COLO668 (cell line): ENCODE measurements at regions not wholly inside any gene's neighbourhood (a gene's known extent, or its start where the extent isn't known, plus 50 kb on each side); places are given as distances from the start of the nearest gene placed in this dataset.

Experiments
- DNase-seq: peaks from one replicate; lab custom pipeline; 2025; ENCODE audit not compliant: unreplicated experiment; lab: John Stamatoyannopoulos, UW

GRCh38 chrX:45894864-45895645 lies 650.2 kb downstream of the ZNF674 start:
- DNase-seq = no peak

- no peak for DNase-seq
Measured at GRCh38 chrX:45889471-45889870, 655.8 kb downstream of the ZNF674 start.

- no peak for DNase-seq
Measured at GRCh38 chrX:45888518-45888917, 656.7 kb downstream of the ZNF674 start.

GRCh38 chrX:45885931-45886330 lies 659.3 kb downstream of the ZNF674 start:
- DNase-seq = no peak

- DNase-seq = no peak
Measured at GRCh38 chrX:45879512-45879911, 665.7 kb downstream of the ZNF674 start.

GRCh38 chrX:45876206-45876605 lies 669.0 kb downstream of the ZNF674 start:
- no peak for DNase-seq

GRCh38 chrX:45873781-45874180 lies 671.4 kb downstream of the ZNF674 start:
- no peak for DNase-seq

- DNase-seq = no peak
Measured at GRCh38 chrX:45872480-45872879, 671.8 kb upstream of the DIPK2B start.

- no peak for DNase-seq
Measured at GRCh38 chrX:45868425-45868824, 667.7 kb upstream of the DIPK2B start.

- no peak for DNase-seq
Measured at GRCh38 chrX:45862801-45863200, 662.1 kb upstream of the DIPK2B start.

GRCh38 chrX:45860450-45860849 lies 659.8 kb upstream of the DIPK2B start:
- DNase-seq = no peak

GRCh38 chrX:45859407-45859806 lies 658.7 kb upstream of the DIPK2B start:
- no peak for DNase-seq

- DNase-seq = no peak
Measured at GRCh38 chrX:45852884-45853283, 652.2 kb upstream of the DIPK2B start.

- peak; percentile 2 for DNase-seq
Measured at GRCh38 chrX:45851434-45851991, 650.8 kb upstream of the DIPK2B start.

- DNase-seq = peak; percentile 1
Measured at GRCh38 chrX:45850775-45851433, 650.2 kb upstream of the DIPK2B start.

GRCh38 chrX:45850197-45850774 lies 649.6 kb upstream of the DIPK2B start:
- no peak for DNase-seq

- peak; percentile 0 for DNase-seq
Measured at GRCh38 chrX:45849261-45849862, 648.7 kb upstream of the DIPK2B start.

- no peak for DNase-seq
Measured at GRCh38 chrX:45847961-45848360, 647.3 kb upstream of the DIPK2B start.

GRCh38 chrX:45846328-45846727 lies 645.7 kb upstream of the DIPK2B start:
- DNase-seq = no peak

- no peak for DNase-seq
Measured at GRCh38 chrX:45845142-45845541, 644.5 kb upstream of the DIPK2B start.

GRCh38 chrX:45843518-45843917 lies 642.8 kb upstream of the DIPK2B start:
- no peak for DNase-seq

GRCh38 chrX:45842926-45843315 lies 642.2 kb upstream of the DIPK2B start:
- no peak for DNase-seq
